H1 (cell line): ENCODE measurements at regions not wholly inside any gene's neighbourhood (a gene's known extent, or its start where the extent isn't known, plus 50 kb on each side); places are given as distances from the start of the nearest gene placed in this dataset.

Experiments
- CTCF ChIA-PET: fragments of 300-600 bp; sonication (Branson Sonifier 250); formaldehyde crosslinking; loops from one replicate; lab custom pipeline; 2021; ENCODE audit not compliant: partially characterized antibody; lab: Charles Lee
- POLR2A ChIA-PET: fragments of 300-600 bp; sonication (Branson Sonifier 250); formaldehyde crosslinking; loops from one replicate; lab custom pipeline; 2021; ENCODE audit warnings: inconsistent platforms; ENCODE audit not compliant: partially characterized antibody; lab: Charles Lee
- DNase-seq, 2 experiments: peaks; one replicate each; pipeline versions ENCODE4 v3.0.0 to v3.0.0-alpha.2; 2010 to 2022; ENCODE audit warnings: low spot score in 2 of 2, low read depth in 1 of 2, mixed read lengths in 1 of 2
- FAIRE-seq: peaks from 2 replicates; lab custom pipeline; 2011; peaks lifted over from hg19 to GRCh38; lab: Jason Lieb, UNC
- H2AFZ ChIP-seq: 2 replicates; pipeline ENCODE4 v1.8.1; 2012; ENCODE audit warnings: low read length, inconsistent platforms
- H2AK5ac ChIP-seq: 2 replicates; pipeline ENCODE4 v1.6.1; 2013; ENCODE audit warnings: low read depth, low read length
- H2BK120ac ChIP-seq: replicated peaks from 2 replicates; pipeline ENCODE3; 2013; ENCODE audit warnings: low read depth, low read length, inconsistent platforms
- H2BK12ac ChIP-seq: 2 replicates; pipeline ENCODE4 v1.6.1; 2013; ENCODE audit warnings: low read depth, low read length
- H2BK15ac ChIP-seq: 2 replicates; pipeline ENCODE4 v1.6.1; 2013; ENCODE audit warnings: low read length
- H2BK20ac ChIP-seq: 2 replicates; pipeline ENCODE4 v1.6.1; 2013; ENCODE audit warnings: low read length
- H2BK5ac ChIP-seq: 2 replicates; pipeline ENCODE4 v1.6.1; 2013; ENCODE audit warnings: low read depth, low read length
- H3K14ac ChIP-seq: 2 replicates; pipeline ENCODE4 v1.6.1; 2013; ENCODE audit warnings: inconsistent platforms; ENCODE audit not compliant: insufficient read length
- H3K18ac ChIP-seq: 2 replicates; pipeline ENCODE4 v1.6.1; 2013; ENCODE audit warnings: low read length; ENCODE audit errors: extremely low read depth
- H3K23ac ChIP-seq: 2 replicates; pipeline ENCODE4 v1.6.1; 2013; ENCODE audit warnings: inconsistent platforms; ENCODE audit not compliant: insufficient read length
- H3K23me2 ChIP-seq: 2 replicates; pipeline ENCODE4 v1.6.1; 2013; ENCODE audit warnings: low read depth, low read length
- H3K27ac ChIP-seq: 2 replicates; pipeline ENCODE4 v1.6.1; 2011; ENCODE audit warnings: low read depth, low read length, inconsistent platforms
- H3K27me3 ChIP-seq, 4 experiments: replicated peaks in 1 of 4; 1 replicate in 1 of 4; 2 replicates in 3 of 4; pipeline versions ENCODE4 v1.6.1 to v1.8.1; 2011 to 2013; ENCODE audit warnings: low read length in 3 of 4, mild to moderate bottlenecking in 3 of 4, inconsistent platforms in 2 of 4, mixed read lengths in 2 of 4, moderate library complexity in 1 of 4; ENCODE audit not compliant: control insufficient read depth in 3 of 4, insufficient read depth in 3 of 4; ENCODE audit errors: extremely low read depth in 1 of 4
- H3K36me3 ChIP-seq, 4 experiments: 2 replicates each; pipeline versions ENCODE4 v1.6.1 to v1.8.1; 2011 to 2013; ENCODE audit warnings: mild to moderate bottlenecking in 4 of 4, low read length in 3 of 4, moderate library complexity in 2 of 4, control low read depth in 1 of 4, inconsistent platforms in 1 of 4; ENCODE audit not compliant: insufficient read depth in 4 of 4, control insufficient read depth in 2 of 4
- H3K4ac ChIP-seq: replicated peaks from 2 replicates; pipeline ENCODE3; 2013; ENCODE audit warnings: low read length, low read depth, mixed read lengths, inconsistent platforms; ENCODE audit not compliant: insufficient read length
- H3K4me1 ChIP-seq, 4 experiments: replicated peaks in 1 of 4; 1 replicate in 1 of 4; 2 replicates in 3 of 4; pipeline versions ENCODE4 v1.6.1 to v1.8.1; 2011 to 2013; ENCODE audit warnings: low read length in 3 of 4, inconsistent platforms in 2 of 4, mixed read lengths in 1 of 4; ENCODE audit not compliant: insufficient read depth in 4 of 4, control insufficient read depth in 3 of 4
- H3K4me2 ChIP-seq, 2 experiments: 2 replicates each; pipeline versions ENCODE4 v1.6.1 to v1.8.1; 2011 to 2013; ENCODE audit warnings: low read depth in 2 of 2, low read length in 2 of 2, control low read depth in 1 of 2, inconsistent platforms in 1 of 2, mild to moderate bottlenecking in 1 of 2; ENCODE audit not compliant: insufficient read depth in 1 of 2
- H3K4me3 ChIP-seq, 4 experiments: fragments of 200-600, 300-600 bp in 1 of 4; sonication (generic), shearing (Covaris generic), sonication (Bioruptor Twin) in 1 of 4; 2 replicates each; pipeline versions ENCODE4 v1.5.1 to v1.8.1; 2011 to 2016; ENCODE audit warnings: low read length in 4 of 4, low read depth in 3 of 4, control low read depth in 2 of 4, inconsistent platforms in 2 of 4, mild to moderate bottlenecking in 2 of 4, mixed read lengths in 1 of 4, moderate library complexity in 1 of 4; ENCODE audit not compliant: insufficient read depth in 2 of 4; ENCODE audit errors: extremely low read depth in 1 of 4
- H3K56ac ChIP-seq: replicated peaks from 2 replicates; pipeline ENCODE3; 2013; ENCODE audit warnings: low read depth, mild to moderate bottlenecking, mixed read lengths, low read length, inconsistent platforms; ENCODE audit not compliant: insufficient read length
- H3K79me1 ChIP-seq: 2 replicates; pipeline ENCODE4 v1.6.1; 2013; ENCODE audit warnings: low read depth, low read length, control low read depth
- H3K79me2 ChIP-seq, 2 experiments: 2 replicates each; pipeline versions ENCODE4 v1.6.1 to v1.8.1; 2012 to 2013; ENCODE audit warnings: low read length in 2 of 2, mild to moderate bottlenecking in 2 of 2, inconsistent platforms in 1 of 2; ENCODE audit not compliant: insufficient read depth in 2 of 2, control insufficient read depth in 1 of 2
- H3K9ac ChIP-seq, 4 experiments: replicated peaks in 1 of 4; 1 replicate in 1 of 4; 2 replicates in 3 of 4; pipeline versions ENCODE4 v1.6.1 to v1.8.1; 2011 to 2013; ENCODE audit warnings: low read depth in 3 of 4, low read length in 3 of 4, control low read depth in 2 of 4, mild to moderate bottlenecking in 2 of 4, moderate library complexity in 2 of 4, inconsistent platforms in 1 of 4; ENCODE audit errors: extremely low read depth in 1 of 4
- H3K9me3 ChIP-seq, 2 experiments: 2 replicates each; pipeline versions ENCODE4 v1.6.1 to v1.8.1; 2012 to 2013; ENCODE audit warnings: mild to moderate bottlenecking in 2 of 2, moderate library complexity in 2 of 2, control low read depth in 1 of 2, inconsistent platforms in 1 of 2, low read depth in 1 of 2, low read length in 1 of 2, mixed read lengths in 1 of 2; ENCODE audit not compliant: insufficient read depth in 2 of 2
- H4K20me1 ChIP-seq, 2 experiments: replicated peaks in 1 of 2; 2 replicates each; pipeline versions ENCODE3 to v1.8.1; 2011 to 2013; ENCODE audit warnings: inconsistent platforms in 2 of 2, low read length in 2 of 2, mild to moderate bottlenecking in 1 of 2; ENCODE audit not compliant: insufficient read depth in 2 of 2, control insufficient read depth in 1 of 2
- H4K5ac ChIP-seq: 2 replicates; pipeline ENCODE4 v1.6.1; 2013; ENCODE audit warnings: low read length, low read depth, mixed read lengths, inconsistent platforms; ENCODE audit not compliant: insufficient read length
- H4K8ac ChIP-seq: 2 replicates; pipeline ENCODE4 v1.8.0; 2013; ENCODE audit warnings: mild to moderate bottlenecking, moderate library complexity, low read length, inconsistent platforms; ENCODE audit not compliant: insufficient read depth; ENCODE audit errors: extremely low read depth
- H4K91ac ChIP-seq: replicated peaks from 2 replicates; pipeline ENCODE3; 2013; ENCODE audit warnings: low read length, mixed read lengths, inconsistent platforms; ENCODE audit not compliant: insufficient read length
- RFX5 ChIP-seq: IDR thresholded peaks from 2 replicates; pipeline ENCODE4 v1.6.1; 2011; ENCODE audit warnings: low read depth, low read length, improper control_type of control experiment, borderline replicate concordance
- RXRA ChIP-seq: IDR thresholded peaks from 2 replicates; pipeline ENCODE4 v1.6.1; 2011; ENCODE audit warnings: low read depth, mild to moderate bottlenecking, low read length, moderate library complexity; ENCODE audit not compliant: insufficient read depth
- TAF1 ChIP-seq: IDR thresholded peaks from 2 replicates; pipeline ENCODE4 v1.6.1; 2011; ENCODE audit warnings: mild to moderate bottlenecking, low read depth, low read length
- USF2 ChIP-seq: IDR thresholded peaks from 2 replicates; pipeline ENCODE4 v1.6.1; 2011; ENCODE audit warnings: low read length, improper control_type of control experiment
- WGBS, 2 experiments: shearing (Covaris generic) in 1 of 2; methylation state at CpG; one replicate each; pipeline versions ENCODE4 v1.1.6 to v1.1.7; 2013 to 2015; ENCODE audit warnings: low lambda C conversion rate in 2 of 2, mixed read lengths in 2 of 2, inconsistent platforms in 1 of 2, low coverage in 1 of 2, missing lambda C conversion rate in 1 of 2; ENCODE audit not compliant: insufficient replicate concordance in 2 of 2, insufficient coverage in 1 of 2, insufficient read length in 1 of 2; ENCODE audit errors: extremely low coverage in 1 of 2, missing lambda C conversion rate in 1 of 2; 5-methylcytosine and 5-hydroxymethylcytosine counted together

- H4K5ac ChIP-seq = no peak overlapping the region
- H2BK120ac ChIP-seq = no peak overlapping the region
- H3K4me2 ChIP-seq = no peak overlapping the region
- no peak overlapping the region for H2BK15ac ChIP-seq
- H4K20me1 ChIP-seq = no peaks in the 10 kb centered on the region
- H3K4me3 ChIP-seq = no peak overlapping the region
- no peak overlapping the region for H3K18ac ChIP-seq
- H3K4ac ChIP-seq = no peak overlapping the region
- no peaks in the 10 kb centered on the region for H3K27me3 ChIP-seq
- no peaks in the 10 kb centered on the region for H3K9me3 ChIP-seq
- no peak overlapping the region for H2BK20ac ChIP-seq
- H4K91ac ChIP-seq = no peak overlapping the region
- H3K23me2 ChIP-seq = no peaks in the 10 kb centered on the region
- FAIRE-seq (no peak), DNase-seq (no peak)
- H2AFZ ChIP-seq = no peak overlapping the region
- no peak overlapping the region for H3K23ac ChIP-seq
- H3K27ac ChIP-seq = no peak overlapping the region
- no peak overlapping the region for H2BK12ac ChIP-seq
- no peaks in the 10 kb centered on the region for H3K4me1 ChIP-seq
- H3K14ac ChIP-seq = no peak overlapping the region
- H3K56ac ChIP-seq = no peak overlapping the region
- no peaks in the 10 kb centered on the region for H3K79me2 ChIP-seq
- 97% methylated on average over 2 of the region's 2 CpGs; no CpG with 5 or more reads in 1 of the 2 experiments for WGBS, 2 experiments
- no peaks in the 10 kb centered on the region for H3K79me1 ChIP-seq
- no peak overlapping the region for H3K9ac ChIP-seq
- POLR2A ChIA-PET = no interaction called here
- H2BK5ac ChIP-seq = no peak overlapping the region
- no peaks in the 10 kb centered on the region for H3K36me3 ChIP-seq
- H4K8ac ChIP-seq = no peak overlapping the region
- CTCF ChIA-PET = interaction anchor here (0.6 to 2.3 kb wide), 3 partner anchors 10 to 198 kb away, joined by 3 to 10 read pairs (median 8); no protein-coding TSS in a partner anchor
- H2AK5ac ChIP-seq = no peak overlapping the region
- TF ChIP-seq RXRA (no peak), USF2 (no peak), TAF1 (no peak), RFX5 (no peak)
Observed at GRCh38 chr6:45724511-45724910, 291.1 kb downstream of the CLIC5 start.
